Left lung (tissue), 4 donors: ENCODE measurements at regions not wholly inside any gene's neighbourhood (a gene's known extent, or its start where the extent isn't known, plus 50 kb on each side); places are given as distances from the start of the nearest gene placed in this dataset.
"Not testable (repeated sequence)": the region's sequence is repeated elsewhere in the genome, so short reads cannot be mapped to it uniquely, and the experiment has no call there.

Experiments used
- ATAC-seq: fragments of 200-7000 bp; cut with Tn5 transposase; one replicate; pipeline ENCODE4 v1.9.1; 2020; ENCODE audit warnings: moderate library complexity
- DNase-seq, 4 donors: peaks; one replicate each; pipeline ENCODE4 v3.0.0-alpha.2; 2013 to 2020
- H3K27ac ChIP-seq, 2 donors: fragments of 200-600 bp; sonication (generic) in 1 of 2; one replicate each; pipeline versions ENCODE4 v1.5.0 to v1.8.0; 2020 to 2021
- H3K27me3 ChIP-seq, 2 donors: fragments of 200-600 bp; sonication (generic) in 1 of 2; one replicate each; pipeline versions ENCODE4 v1.5.0 to v1.8.0; 2020 to 2021
- H3K36me3 ChIP-seq, 2 donors: fragments of 200-600 bp; sonication (generic) in 1 of 2; one replicate each; pipeline versions ENCODE4 v1.5.0 to v1.8.0; 2020 to 2021
- H3K4me1 ChIP-seq, 2 donors: fragments of 200-600 bp; one replicate each; pipeline ENCODE4 v1.8.0; 2021
- H3K4me3 ChIP-seq, 2 donors: fragments of 200-600 bp; sonication (generic) in 1 of 2; one replicate each; pipeline versions ENCODE4 v1.5.0 to v1.8.0; 2020 to 2021; ENCODE audit warnings: mild to moderate bottlenecking in 1 of 2
- H3K9me3 ChIP-seq, 2 donors: fragments of 200-600 bp; sonication (generic) in 1 of 2; one replicate each; pipeline versions ENCODE4 v1.5.0 to v1.8.0; 2020 to 2021
- intact Hi-C, 2 donors: fragments of 100-400 bp; cut with DNase I; formaldehyde crosslinking; loops; one replicate each; pipeline versions ENCODE4 v1.11.2 to v1.14.2; 2022
- TF ChIP-seq, protein P1 (sequence below), 2 donors: fragments of 200-600 bp; sonication (generic) in 1 of 2; IDR thresholded peaks; one replicate each; pipeline versions ENCODE4 v1.5.0 to v1.8.0; 2021; ENCODE audit warnings: antibody characterized with exemption in 2 of 2
- donor health status: DM: no; HTN: yes; CAD: no.
- donor health status: DM: no; HTN: no; CAD: no.

DNA sequence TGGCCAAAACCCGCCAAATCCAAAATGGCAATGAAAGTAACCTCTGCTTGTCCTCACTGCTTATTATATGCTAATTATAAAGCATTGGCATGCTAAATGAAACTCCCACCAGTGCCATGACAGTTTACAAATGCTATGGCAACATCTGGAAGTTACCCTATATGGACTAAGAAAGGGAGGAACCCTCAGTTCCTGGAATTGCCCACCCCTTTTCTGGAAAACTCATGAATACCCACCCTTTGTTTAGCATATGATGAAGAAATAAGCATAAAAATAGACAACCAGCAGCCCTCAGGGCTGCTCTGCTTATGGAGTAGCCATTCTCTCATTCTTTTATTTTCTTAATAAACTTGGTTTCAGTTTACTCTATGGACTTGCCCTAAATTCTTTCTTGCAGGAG is 269.8 kb downstream of the OLFM4 start:
- no peak overlapping the region for H3K4me3 ChIP-seq
- DNase-seq (no peak), ATAC-seq (no peak)
- no peaks in the 10 kb centered on the region for H3K27me3 ChIP-seq
- TF ChIP-seq, protein P1, sequence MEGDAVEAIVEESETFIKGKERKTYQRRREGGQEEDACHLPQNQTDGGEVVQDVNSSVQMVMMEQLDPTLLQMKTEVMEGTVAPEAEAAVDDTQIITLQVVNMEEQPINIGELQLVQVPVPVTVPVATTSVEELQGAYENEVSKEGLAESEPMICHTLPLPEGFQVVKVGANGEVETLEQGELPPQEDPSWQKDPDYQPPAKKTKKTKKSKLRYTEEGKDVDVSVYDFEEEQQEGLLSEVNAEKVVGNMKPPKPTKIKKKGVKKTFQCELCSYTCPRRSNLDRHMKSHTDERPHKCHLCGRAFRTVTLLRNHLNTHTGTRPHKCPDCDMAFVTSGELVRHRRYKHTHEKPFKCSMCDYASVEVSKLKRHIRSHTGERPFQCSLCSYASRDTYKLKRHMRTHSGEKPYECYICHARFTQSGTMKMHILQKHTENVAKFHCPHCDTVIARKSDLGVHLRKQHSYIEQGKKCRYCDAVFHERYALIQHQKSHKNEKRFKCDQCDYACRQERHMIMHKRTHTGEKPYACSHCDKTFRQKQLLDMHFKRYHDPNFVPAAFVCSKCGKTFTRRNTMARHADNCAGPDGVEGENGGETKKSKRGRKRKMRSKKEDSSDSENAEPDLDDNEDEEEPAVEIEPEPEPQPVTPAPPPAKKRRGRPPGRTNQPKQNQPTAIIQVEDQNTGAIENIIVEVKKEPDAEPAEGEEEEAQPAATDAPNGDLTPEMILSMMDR (IDR thresholded peaks at IDR 0.05): no peak
- H3K27ac ChIP-seq: no peak overlapping the region
- no peaks in the 10 kb centered on the region for H3K36me3 ChIP-seq
- intact Hi-C loops: no loop called here
- H3K4me1 ChIP-seq: no peaks in the 10 kb centered on the region
- H3K9me3 ChIP-seq: no peaks in the 10 kb centered on the region

DNA sequence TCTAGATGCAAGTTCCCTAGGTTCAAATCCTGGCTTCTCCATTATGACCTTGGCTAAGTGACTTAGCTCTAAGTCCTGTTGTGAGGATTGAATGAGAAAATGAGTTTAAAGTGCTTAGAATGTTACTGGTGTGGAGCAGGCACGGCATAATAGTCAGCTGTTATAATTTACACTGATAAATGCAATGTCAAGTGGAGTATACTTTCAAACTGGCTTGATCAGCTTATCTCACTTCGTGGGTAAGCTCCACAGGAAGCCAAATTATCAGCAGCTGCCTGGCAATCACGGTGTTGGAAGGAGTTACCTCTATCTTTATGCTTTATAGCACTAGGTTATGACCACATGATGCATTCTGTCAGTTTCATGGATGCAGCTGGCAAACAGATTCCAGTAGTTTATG is 272.8 kb downstream of the OLFM4 start:
- Histone ChIP-seq H3K27ac (no peak overlapping the region), H3K36me3 (no peaks in the 10 kb centered on the region), H3K4me1 (no peaks in the 10 kb centered on the region), H3K9me3 (no peaks in the 10 kb centered on the region), H3K4me3 (no peak overlapping the region), H3K27me3 (no peaks in the 10 kb centered on the region)
- DNase-seq (no peak), ATAC-seq (no peak)
- intact Hi-C loops: no loop called here
- TF ChIP-seq, protein P1 (IDR thresholded peaks at IDR 0.05): no peak

DNA sequence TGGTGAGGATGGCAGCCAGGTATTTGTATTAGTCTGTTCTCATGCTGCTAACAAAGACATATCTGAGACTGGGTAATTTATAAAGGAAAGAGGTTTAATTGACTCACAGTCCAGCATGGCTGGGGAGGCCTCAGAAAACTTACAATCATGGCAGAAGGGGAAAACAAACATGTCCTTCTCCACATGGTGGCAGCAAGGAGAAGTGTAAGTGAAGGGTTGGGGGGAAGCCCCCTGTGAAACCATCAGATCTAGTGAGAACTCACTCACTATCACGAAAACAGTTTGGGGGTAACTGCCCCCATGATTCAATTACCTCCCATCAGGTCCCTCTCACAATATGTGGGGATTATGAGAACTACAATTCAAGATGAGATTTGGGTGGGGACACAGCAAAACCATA is 276.8 kb downstream of the OLFM4 start:
- H3K36me3 ChIP-seq, H3K9me3 ChIP-seq, ATAC-seq, H3K4me1 ChIP-seq, intact Hi-C loops, H3K27me3 ChIP-seq, DNase-seq, H3K27ac ChIP-seq, H3K4me3 ChIP-seq: not testable (repeated sequence)

DNA sequence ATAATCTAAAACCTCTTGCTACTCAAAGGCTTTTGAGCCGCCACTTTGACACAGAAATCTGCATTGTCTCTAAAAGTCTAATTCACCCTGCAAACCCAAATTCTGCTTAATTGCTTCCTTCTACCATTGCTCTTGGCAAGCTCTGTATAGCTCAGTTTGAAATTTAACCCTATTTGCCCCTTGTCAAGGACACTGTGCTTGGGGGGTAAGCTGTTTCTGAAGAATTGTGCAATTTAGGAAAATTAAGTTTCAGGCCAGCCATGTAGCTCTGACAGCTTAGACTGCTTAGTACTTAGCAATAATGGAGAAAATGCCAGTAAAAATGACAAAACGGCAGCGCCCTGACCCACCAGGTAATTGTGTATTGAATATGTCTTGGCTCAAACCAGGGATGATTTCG is 282.2 kb downstream of the OLFM4 start:
- ATAC-seq: no peak
- Histone ChIP-seq H3K36me3 (no peaks in the 10 kb centered on the region), H3K4me1 (no peaks in the 10 kb centered on the region), H3K9me3 (no peaks in the 10 kb centered on the region), H3K27me3 (no peaks in the 10 kb centered on the region), H3K4me3 (no peak overlapping the region), H3K27ac (no peak overlapping the region)
- no peak for DNase-seq
- TF ChIP-seq, protein P1 (IDR thresholded peaks at IDR 0.05): no peak
- intact Hi-C loops: no loop called here

DNA sequence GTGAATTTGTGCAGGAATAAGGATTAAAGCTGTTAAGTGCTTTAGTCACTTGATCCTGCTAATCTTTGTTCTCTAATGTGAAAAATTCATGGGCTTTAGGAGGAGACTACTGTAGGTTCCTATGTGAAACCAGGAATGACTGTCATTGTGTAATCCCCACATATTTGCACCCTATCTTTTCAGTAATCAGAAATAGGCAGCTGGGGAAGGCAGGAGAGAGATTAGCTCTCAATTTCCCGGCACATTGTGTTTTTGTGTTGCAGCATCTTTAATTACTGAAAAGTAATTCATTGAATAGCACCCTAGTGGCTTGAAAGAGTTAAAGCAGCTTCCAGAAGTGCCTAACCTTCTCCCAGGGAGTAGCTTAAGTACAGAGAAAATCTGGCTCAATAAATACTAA is 282.9 kb downstream of the OLFM4 start:
- ATAC-seq (no peak), DNase-seq (no peak)
- Histone ChIP-seq H3K27me3 (no peaks in the 10 kb centered on the region), H3K4me1 (no peaks in the 10 kb centered on the region), H3K9me3 (no peaks in the 10 kb centered on the region), H3K27ac (no peak overlapping the region), H3K4me3 (no peak overlapping the region), H3K36me3 (no peaks in the 10 kb centered on the region)
- TF ChIP-seq, protein P1 (IDR thresholded peaks at IDR 0.05): no peak
- intact Hi-C loops: no loop called here

DNA sequence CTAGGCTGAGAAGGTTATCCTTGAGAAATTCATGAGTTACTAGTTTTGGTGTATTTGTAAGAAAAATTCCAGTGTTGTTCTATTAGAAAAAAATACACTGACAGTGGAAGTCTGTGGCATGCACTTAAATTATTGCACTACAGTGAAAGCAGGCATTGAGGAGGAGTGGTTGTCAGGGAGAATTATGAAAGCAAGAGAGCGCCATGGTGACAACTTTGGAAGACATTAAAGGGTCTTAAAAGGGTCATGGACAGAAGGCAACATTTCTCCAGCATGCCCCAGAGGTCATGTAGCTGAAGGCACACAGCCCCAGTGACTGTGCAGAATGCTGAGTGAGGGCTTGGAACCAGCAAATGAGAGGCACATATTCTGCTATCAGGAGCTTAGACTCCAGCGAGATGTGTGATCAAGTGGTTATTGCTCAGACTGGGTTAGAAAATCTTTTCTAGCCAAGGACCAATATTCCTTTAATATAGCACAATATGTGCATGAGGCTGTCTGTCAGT is 292.7 kb downstream of the OLFM4 start:
- Histone ChIP-seq H3K4me1 (no peaks in the 10 kb centered on the region), H3K27ac (no peak overlapping the region), H3K9me3 (no peaks in the 10 kb centered on the region), H3K36me3 (no peaks in the 10 kb centered on the region), H3K27me3 (no peaks in the 10 kb centered on the region), H3K4me3 (no peak overlapping the region)
- DNase-seq: no peak
- intact Hi-C loops: no loop called here
- TF ChIP-seq, protein P1 (IDR thresholded peaks at IDR 0.05): no peak
- ATAC-seq: no peak
